ENCODE measurements at regions not wholly inside any gene's neighbourhood (a gene's known extent, or its start where the extent isn't known, plus 50 kb on each side); places are given as distances from the start of the nearest gene placed in this dataset.

- H3K9me3 ChIP-seq (ENCODE audit: insufficient read depth, low read length): no peaks in the 10 kb centered on the region
- no peak overlapping the region for H3K27ac ChIP-seq (ENCODE audit: low read length)
- H3K27me3 ChIP-seq (ENCODE audit: low read depth, low read length): no peaks in the 10 kb centered on the region
- H3K4me3 ChIP-seq (ENCODE audit: low read length): no peak overlapping the region
- TF ChIP-seq CTCF (IDR thresholded peaks at IDR 0.05; ENCODE audit: low read depth, low read length) (no peak), EZH2phosphoT487 (IDR thresholded peaks at IDR 0.05; ENCODE audit: low read depth) (no peak)
- no peak overlapping the region for H2AFZ ChIP-seq (ENCODE audit: low read depth, low read length)
- H3K9ac ChIP-seq (ENCODE audit: low read length): no peak overlapping the region
- no peaks in the 10 kb centered on the region for H3K36me3 ChIP-seq (replicated peaks; ENCODE audit: low read depth, low read length)
- no peaks in the 10 kb centered on the region for H4K20me1 ChIP-seq (ENCODE audit: insufficient read depth, low read length)
- no peak overlapping the region for H3K4me2 ChIP-seq (ENCODE audit: low read length)
- no peaks in the 10 kb centered on the region for H3K4me1 ChIP-seq (ENCODE audit: low read length)
- H3K79me2 ChIP-seq (ENCODE audit: low read length): no peaks in the 10 kb centered on the region
These were observed 156.8 kb upstream of the ERBB4 start for GRCh38 chr2:212695426-212695825.

- H2AFZ ChIP-seq (ENCODE audit: low read depth, low read length): no peak overlapping the region
- TF ChIP-seq CTCF (IDR thresholded peaks at IDR 0.05; ENCODE audit: low read depth, low read length) (no peak), EZH2phosphoT487 (IDR thresholded peaks at IDR 0.05; ENCODE audit: low read depth) (no peak)
- H3K4me1 ChIP-seq (ENCODE audit: low read length): no peaks in the 10 kb centered on the region
- no peaks in the 10 kb centered on the region for H3K27me3 ChIP-seq (ENCODE audit: low read depth, low read length)
- H3K36me3 ChIP-seq (replicated peaks; ENCODE audit: low read depth, low read length): no peaks in the 10 kb centered on the region
- H3K4me2 ChIP-seq (ENCODE audit: low read length): no peak overlapping the region
- H3K79me2 ChIP-seq (ENCODE audit: low read length): no peaks in the 10 kb centered on the region
- no peaks in the 10 kb centered on the region for H3K9me3 ChIP-seq (ENCODE audit: insufficient read depth, low read length)
- no peak overlapping the region for H3K9ac ChIP-seq (ENCODE audit: low read length)
- H4K20me1 ChIP-seq (ENCODE audit: insufficient read depth, low read length): no peaks in the 10 kb centered on the region
- H3K4me3 ChIP-seq (ENCODE audit: low read length): no peak overlapping the region
- no peak overlapping the region for H3K27ac ChIP-seq (ENCODE audit: low read length)
These were observed 155.8 kb upstream of the ERBB4 start for GRCh38 chr2:212694398-212694797.

GRCh38 chr2:212692466-212692865, 153.9 kb upstream of the ERBB4 start:
- no peaks in the 10 kb centered on the region for H3K79me2 ChIP-seq (ENCODE audit: low read length)
- no peaks in the 10 kb centered on the region for H3K9me3 ChIP-seq (ENCODE audit: insufficient read depth, low read length)
- H3K9ac ChIP-seq (ENCODE audit: low read length): no peak overlapping the region
- H3K27ac ChIP-seq (ENCODE audit: low read length): no peak overlapping the region
- H3K36me3 ChIP-seq (replicated peaks; ENCODE audit: low read depth, low read length): no peaks in the 10 kb centered on the region
- H4K20me1 ChIP-seq (ENCODE audit: insufficient read depth, low read length): no peaks in the 10 kb centered on the region
- H3K4me2 ChIP-seq (ENCODE audit: low read length): no peak overlapping the region
- H3K27me3 ChIP-seq (ENCODE audit: low read depth, low read length): no peaks in the 10 kb centered on the region
- TF ChIP-seq EZH2phosphoT487 (IDR thresholded peaks at IDR 0.05; ENCODE audit: low read depth) (no peak), CTCF (IDR thresholded peaks at IDR 0.05; ENCODE audit: low read depth, low read length) (no peak)
- H3K4me3 ChIP-seq (ENCODE audit: low read length): no peak overlapping the region
- no peak overlapping the region for H2AFZ ChIP-seq (ENCODE audit: low read depth, low read length)
- H3K4me1 ChIP-seq (ENCODE audit: low read length): no peaks in the 10 kb centered on the region

GRCh38 chr2:212686285-212686895, 147.8 kb upstream of the ERBB4 start:
- Histone ChIP-seq H3K9ac (ENCODE audit: low read length) (no peak overlapping the region), H3K9me3 (ENCODE audit: insufficient read depth, low read length) (no peaks in the 10 kb centered on the region), H2AFZ (ENCODE audit: low read depth, low read length) (0 out of 2 replicates have a peak overlapping the region, but pooled peaks have one; percentile 31), H3K27ac (ENCODE audit: low read length) (no peak overlapping the region), H3K79me2 (ENCODE audit: low read length) (no peaks in the 10 kb centered on the region), H4K20me1 (ENCODE audit: insufficient read depth, low read length) (no peaks in the 10 kb centered on the region), H3K4me3 (ENCODE audit: low read length) (peak overlapping the region; percentile 24; the same call in 1 of the 2 replicates), H3K4me1 (ENCODE audit: low read length) (peaks cover 12% of the 10 kb centered on the region), H3K27me3 (ENCODE audit: low read depth, low read length) (peaks cover 6% of the 10 kb centered on the region), H3K36me3 (replicated peaks; ENCODE audit: low read depth, low read length) (no peaks in the 10 kb centered on the region), H3K4me2 (ENCODE audit: low read length) (peak overlapping the region; percentile 51)
- TF ChIP-seq CTCF (IDR thresholded peaks at IDR 0.05; ENCODE audit: low read depth, low read length): peak; percentile 87
- TF ChIP-seq EZH2phosphoT487 (IDR thresholded peaks at IDR 0.05; ENCODE audit: low read depth): no peak

All from OCI-LY3 (cell line).